ENCODE measurements at regions not wholly inside any gene's neighbourhood (a gene's known extent, or its start where the extent isn't known, plus 50 kb on each side); places are given as distances from the start of the nearest gene placed in this dataset.

DNA sequence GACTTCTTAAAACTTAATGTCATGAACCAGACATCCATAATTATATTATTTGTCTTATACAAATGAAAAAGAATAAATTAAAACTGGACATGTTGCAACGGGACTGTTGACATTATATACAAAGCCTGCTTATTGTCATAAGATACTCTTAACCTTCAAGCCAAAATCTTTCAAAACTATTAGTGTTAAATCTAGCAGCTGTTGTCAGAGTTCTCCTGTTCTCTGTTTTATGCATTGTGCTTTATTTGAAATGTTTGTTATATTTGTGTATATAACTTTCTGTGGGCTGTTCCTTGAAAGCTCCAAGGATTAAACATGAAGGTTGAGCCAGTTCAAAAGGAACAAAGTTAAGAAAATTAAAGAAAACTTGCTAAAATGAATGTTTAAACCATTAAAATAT is 335.5 kb upstream of the NT5C1B start:
- H3K4me1 ChIP-seq (ENCODE audit: control insufficient read depth in 4 of 4, insufficient read depth in 4 of 4, low read length in 3 of 4): peaks cover 3 to 13% (median 5%) of the 10 kb centered on the region in 4 donors
- DNase-seq (ENCODE audit: low spot score): no peak
- H3K36me3 ChIP-seq (ENCODE audit: control insufficient read depth in 4 of 4, insufficient read depth in 3 of 4, low read depth in 1 of 4, low read length in 3 of 4): no peaks in the 10 kb centered on the region
- 84% methylated on average over 1 of the region's 1 CpG for WGBS
- no peak overlapping the region for H3K27ac ChIP-seq (ENCODE audit: low read depth in 1 of 2, low read length in 2 of 2)
- no peak for TF ChIP-seq HNF4A (conservative IDR thresholded peaks at IDR 0.05)
- TF ChIP-seq YY1 (IDR thresholded peaks at IDR 0.05): no peak
- no peak for TF ChIP-seq NR2F2 (IDR thresholded peaks at IDR 0.05)
- no peak for TF ChIP-seq HNF4G (IDR thresholded peaks at IDR 0.05)
- TF ChIP-seq JUND (IDR thresholded peaks at IDR 0.05): no peak
- no peak for TF ChIP-seq SP1 (IDR thresholded peaks at IDR 0.05)
- TF ChIP-seq, protein P1, sequence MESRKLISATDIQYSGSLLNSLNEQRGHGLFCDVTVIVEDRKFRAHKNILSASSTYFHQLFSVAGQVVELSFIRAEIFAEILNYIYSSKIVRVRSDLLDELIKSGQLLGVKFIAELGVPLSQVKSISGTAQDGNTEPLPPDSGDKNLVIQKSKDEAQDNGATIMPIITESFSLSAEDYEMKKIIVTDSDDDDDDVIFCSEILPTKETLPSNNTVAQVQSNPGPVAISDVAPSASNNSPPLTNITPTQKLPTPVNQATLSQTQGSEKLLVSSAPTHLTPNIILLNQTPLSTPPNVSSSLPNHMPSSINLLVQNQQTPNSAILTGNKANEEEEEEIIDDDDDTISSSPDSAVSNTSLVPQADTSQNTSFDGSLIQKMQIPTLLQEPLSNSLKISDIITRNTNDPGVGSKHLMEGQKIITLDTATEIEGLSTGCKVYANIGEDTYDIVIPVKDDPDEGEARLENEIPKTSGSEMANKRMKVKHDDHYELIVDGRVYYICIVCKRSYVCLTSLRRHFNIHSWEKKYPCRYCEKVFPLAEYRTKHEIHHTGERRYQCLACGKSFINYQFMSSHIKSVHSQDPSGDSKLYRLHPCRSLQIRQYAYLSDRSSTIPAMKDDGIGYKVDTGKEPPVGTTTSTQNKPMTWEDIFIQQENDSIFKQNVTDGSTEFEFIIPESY (IDR thresholded peaks at IDR 0.05): no peak
- no peak for TF ChIP-seq RXRA (IDR thresholded peaks at IDR 0.05)
- TF ChIP-seq, protein P2, sequence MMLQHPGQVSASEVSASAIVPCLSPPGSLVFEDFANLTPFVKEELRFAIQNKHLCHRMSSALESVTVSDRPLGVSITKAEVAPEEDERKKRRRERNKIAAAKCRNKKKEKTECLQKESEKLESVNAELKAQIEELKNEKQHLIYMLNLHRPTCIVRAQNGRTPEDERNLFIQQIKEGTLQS (IDR thresholded peaks at IDR 0.05): no peak
- TF ChIP-seq, protein P3, sequence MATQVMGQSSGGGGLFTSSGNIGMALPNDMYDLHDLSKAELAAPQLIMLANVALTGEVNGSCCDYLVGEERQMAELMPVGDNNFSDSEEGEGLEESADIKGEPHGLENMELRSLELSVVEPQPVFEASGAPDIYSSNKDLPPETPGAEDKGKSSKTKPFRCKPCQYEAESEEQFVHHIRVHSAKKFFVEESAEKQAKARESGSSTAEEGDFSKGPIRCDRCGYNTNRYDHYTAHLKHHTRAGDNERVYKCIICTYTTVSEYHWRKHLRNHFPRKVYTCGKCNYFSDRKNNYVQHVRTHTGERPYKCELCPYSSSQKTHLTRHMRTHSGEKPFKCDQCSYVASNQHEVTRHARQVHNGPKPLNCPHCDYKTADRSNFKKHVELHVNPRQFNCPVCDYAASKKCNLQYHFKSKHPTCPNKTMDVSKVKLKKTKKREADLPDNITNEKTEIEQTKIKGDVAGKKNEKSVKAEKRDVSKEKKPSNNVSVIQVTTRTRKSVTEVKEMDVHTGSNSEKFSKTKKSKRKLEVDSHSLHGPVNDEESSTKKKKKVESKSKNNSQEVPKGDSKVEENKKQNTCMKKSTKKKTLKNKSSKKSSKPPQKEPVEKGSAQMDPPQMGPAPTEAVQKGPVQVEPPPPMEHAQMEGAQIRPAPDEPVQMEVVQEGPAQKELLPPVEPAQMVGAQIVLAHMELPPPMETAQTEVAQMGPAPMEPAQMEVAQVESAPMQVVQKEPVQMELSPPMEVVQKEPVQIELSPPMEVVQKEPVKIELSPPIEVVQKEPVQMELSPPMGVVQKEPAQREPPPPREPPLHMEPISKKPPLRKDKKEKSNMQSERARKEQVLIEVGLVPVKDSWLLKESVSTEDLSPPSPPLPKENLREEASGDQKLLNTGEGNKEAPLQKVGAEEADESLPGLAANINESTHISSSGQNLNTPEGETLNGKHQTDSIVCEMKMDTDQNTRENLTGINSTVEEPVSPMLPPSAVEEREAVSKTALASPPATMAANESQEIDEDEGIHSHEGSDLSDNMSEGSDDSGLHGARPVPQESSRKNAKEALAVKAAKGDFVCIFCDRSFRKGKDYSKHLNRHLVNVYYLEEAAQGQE (IDR thresholded peaks at IDR 0.05): no peak
- TF ChIP-seq EGR1 (IDR thresholded peaks at IDR 0.05; ENCODE audit: low read depth in 2 of 2): no peak
- TF ChIP-seq GABPA (IDR thresholded peaks at IDR 0.05 in 1 of 2, conservative IDR thresholded peaks at IDR 0.05 in 1 of 2): no peak
- TF ChIP-seq FOXA2 (IDR thresholded peaks at IDR 0.05): no peak
- no peak for TF ChIP-seq TAF1 (conservative IDR thresholded peaks at IDR 0.05)
- TF ChIP-seq FOXA1 (IDR thresholded peaks at IDR 0.05): no peak
- TF ChIP-seq, protein P4, sequence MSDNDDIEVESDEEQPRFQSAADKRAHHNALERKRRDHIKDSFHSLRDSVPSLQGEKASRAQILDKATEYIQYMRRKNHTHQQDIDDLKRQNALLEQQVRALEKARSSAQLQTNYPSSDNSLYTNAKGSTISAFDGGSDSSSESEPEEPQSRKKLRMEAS (IDR thresholded peaks at IDR 0.05): no peak
- TF ChIP-seq, protein P5, sequence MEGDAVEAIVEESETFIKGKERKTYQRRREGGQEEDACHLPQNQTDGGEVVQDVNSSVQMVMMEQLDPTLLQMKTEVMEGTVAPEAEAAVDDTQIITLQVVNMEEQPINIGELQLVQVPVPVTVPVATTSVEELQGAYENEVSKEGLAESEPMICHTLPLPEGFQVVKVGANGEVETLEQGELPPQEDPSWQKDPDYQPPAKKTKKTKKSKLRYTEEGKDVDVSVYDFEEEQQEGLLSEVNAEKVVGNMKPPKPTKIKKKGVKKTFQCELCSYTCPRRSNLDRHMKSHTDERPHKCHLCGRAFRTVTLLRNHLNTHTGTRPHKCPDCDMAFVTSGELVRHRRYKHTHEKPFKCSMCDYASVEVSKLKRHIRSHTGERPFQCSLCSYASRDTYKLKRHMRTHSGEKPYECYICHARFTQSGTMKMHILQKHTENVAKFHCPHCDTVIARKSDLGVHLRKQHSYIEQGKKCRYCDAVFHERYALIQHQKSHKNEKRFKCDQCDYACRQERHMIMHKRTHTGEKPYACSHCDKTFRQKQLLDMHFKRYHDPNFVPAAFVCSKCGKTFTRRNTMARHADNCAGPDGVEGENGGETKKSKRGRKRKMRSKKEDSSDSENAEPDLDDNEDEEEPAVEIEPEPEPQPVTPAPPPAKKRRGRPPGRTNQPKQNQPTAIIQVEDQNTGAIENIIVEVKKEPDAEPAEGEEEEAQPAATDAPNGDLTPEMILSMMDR (IDR thresholded peaks at IDR 0.05; ENCODE audit: low read depth, low read length, missing input control): no peak
- no peak for TF ChIP-seq RAD21 (IDR thresholded peaks at IDR 0.05)
- H3K27me3 ChIP-seq (ENCODE audit: control insufficient read depth in 4 of 4, insufficient read depth in 4 of 4, low read length in 3 of 4): no peaks in the 10 kb centered on the region
- no peaks in the 10 kb centered on the region for H3K9me3 ChIP-seq (ENCODE audit: control insufficient read depth in 4 of 4, low read length in 3 of 4)
- H3K9ac ChIP-seq (ENCODE audit: low read depth in 1 of 2, low read length in 2 of 2): no peak overlapping the region
- H3K4me3 ChIP-seq (ENCODE audit: low read depth in 1 of 3, low read length in 3 of 3): no peak overlapping the region

Data from liver (tissue), 8 donors.